ENCODE measurements at regions not wholly inside any gene's neighbourhood (a gene's known extent, or its start where the extent isn't known, plus 50 kb on each side); places are given as distances from the start of the nearest gene placed in this dataset.

- intact Hi-C loops (cut with micrococcal nuclease; ENCODE audit: unreplicated experiment) (no loop called here), in situ Hi-C loops (cut with HindIII; ENCODE audit: low pct_unique_long_range_greater_than_20kb, low sequenced_read_pairs) (no loop called here)
- CTCF ChIA-PET, result interaction anchor here (0.7 kb wide), 1 partner anchor 1248 kb away, joined by 4 read pairs; no protein-coding TSS in a partner anchor
- Histone ChIP-seq H3K27ac (ENCODE audit: low read length) (no peak overlapping the region), H3K4me1 (ENCODE audit: control insufficient read depth, insufficient read depth, low read length) (no peaks in the 10 kb centered on the region), H3K9me3 (ENCODE audit: control insufficient read depth, insufficient read depth, low read depth, low read length) (no peaks in the 10 kb centered on the region), H3K27me3 (ENCODE audit: control insufficient read depth, insufficient read depth, low read length) (no peaks in the 10 kb centered on the region), H3K4me3 (ENCODE audit: low read depth in 2 of 2, low read length in 2 of 2) (no peak overlapping the region), H3K36me3 (ENCODE audit: control insufficient read depth, insufficient read depth, low read length) (no peaks in the 10 kb centered on the region)
- ATAC-seq (no peak), DNase-seq (ENCODE audit: low read depth, low spot score) (no peak)
- TF ChIP-seq SIN3A (IDR thresholded peaks at IDR 0.05; ENCODE audit: borderline replicate concordance, insufficient read depth, low read depth, low read length), result no peak
- TF ChIP-seq TCF7L2 (IDR thresholded peaks at IDR 0.05; ENCODE audit: low read depth, low read length), result no peak
- TF ChIP-seq, protein P1, sequence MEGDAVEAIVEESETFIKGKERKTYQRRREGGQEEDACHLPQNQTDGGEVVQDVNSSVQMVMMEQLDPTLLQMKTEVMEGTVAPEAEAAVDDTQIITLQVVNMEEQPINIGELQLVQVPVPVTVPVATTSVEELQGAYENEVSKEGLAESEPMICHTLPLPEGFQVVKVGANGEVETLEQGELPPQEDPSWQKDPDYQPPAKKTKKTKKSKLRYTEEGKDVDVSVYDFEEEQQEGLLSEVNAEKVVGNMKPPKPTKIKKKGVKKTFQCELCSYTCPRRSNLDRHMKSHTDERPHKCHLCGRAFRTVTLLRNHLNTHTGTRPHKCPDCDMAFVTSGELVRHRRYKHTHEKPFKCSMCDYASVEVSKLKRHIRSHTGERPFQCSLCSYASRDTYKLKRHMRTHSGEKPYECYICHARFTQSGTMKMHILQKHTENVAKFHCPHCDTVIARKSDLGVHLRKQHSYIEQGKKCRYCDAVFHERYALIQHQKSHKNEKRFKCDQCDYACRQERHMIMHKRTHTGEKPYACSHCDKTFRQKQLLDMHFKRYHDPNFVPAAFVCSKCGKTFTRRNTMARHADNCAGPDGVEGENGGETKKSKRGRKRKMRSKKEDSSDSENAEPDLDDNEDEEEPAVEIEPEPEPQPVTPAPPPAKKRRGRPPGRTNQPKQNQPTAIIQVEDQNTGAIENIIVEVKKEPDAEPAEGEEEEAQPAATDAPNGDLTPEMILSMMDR (IDR thresholded peaks at IDR 0.05), result no peak
- no peak for TF ChIP-seq POLR2AphosphoS5 (IDR thresholded peaks at IDR 0.05; ENCODE audit: low read depth, low read length)
- TF ChIP-seq, protein P2, sequence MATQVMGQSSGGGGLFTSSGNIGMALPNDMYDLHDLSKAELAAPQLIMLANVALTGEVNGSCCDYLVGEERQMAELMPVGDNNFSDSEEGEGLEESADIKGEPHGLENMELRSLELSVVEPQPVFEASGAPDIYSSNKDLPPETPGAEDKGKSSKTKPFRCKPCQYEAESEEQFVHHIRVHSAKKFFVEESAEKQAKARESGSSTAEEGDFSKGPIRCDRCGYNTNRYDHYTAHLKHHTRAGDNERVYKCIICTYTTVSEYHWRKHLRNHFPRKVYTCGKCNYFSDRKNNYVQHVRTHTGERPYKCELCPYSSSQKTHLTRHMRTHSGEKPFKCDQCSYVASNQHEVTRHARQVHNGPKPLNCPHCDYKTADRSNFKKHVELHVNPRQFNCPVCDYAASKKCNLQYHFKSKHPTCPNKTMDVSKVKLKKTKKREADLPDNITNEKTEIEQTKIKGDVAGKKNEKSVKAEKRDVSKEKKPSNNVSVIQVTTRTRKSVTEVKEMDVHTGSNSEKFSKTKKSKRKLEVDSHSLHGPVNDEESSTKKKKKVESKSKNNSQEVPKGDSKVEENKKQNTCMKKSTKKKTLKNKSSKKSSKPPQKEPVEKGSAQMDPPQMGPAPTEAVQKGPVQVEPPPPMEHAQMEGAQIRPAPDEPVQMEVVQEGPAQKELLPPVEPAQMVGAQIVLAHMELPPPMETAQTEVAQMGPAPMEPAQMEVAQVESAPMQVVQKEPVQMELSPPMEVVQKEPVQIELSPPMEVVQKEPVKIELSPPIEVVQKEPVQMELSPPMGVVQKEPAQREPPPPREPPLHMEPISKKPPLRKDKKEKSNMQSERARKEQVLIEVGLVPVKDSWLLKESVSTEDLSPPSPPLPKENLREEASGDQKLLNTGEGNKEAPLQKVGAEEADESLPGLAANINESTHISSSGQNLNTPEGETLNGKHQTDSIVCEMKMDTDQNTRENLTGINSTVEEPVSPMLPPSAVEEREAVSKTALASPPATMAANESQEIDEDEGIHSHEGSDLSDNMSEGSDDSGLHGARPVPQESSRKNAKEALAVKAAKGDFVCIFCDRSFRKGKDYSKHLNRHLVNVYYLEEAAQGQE (IDR thresholded peaks at IDR 0.05; ENCODE audit: insufficient read depth in 1 of 2, low read depth in 2 of 2, low read length in 1 of 2), result no peak
- BruUV-seq (replicated peaks), result no TSS peak
- POLR2A ChIA-PET, result no interaction called here
These were observed 914.5 kb upstream of the FAT3 start for GRCh38 chr11:91310085-91310484.

GRCh38 chr11:91308069-91308468 is 916.5 kb upstream of the FAT3 start:
- Histone ChIP-seq H3K4me1 (ENCODE audit: control insufficient read depth, insufficient read depth, low read length) (no peaks in the 10 kb centered on the region), H3K4me3 (ENCODE audit: low read depth in 2 of 2, low read length in 2 of 2) (no peak overlapping the region), H3K27ac (ENCODE audit: low read length) (no peak overlapping the region), H3K27me3 (ENCODE audit: control insufficient read depth, insufficient read depth, low read length) (no peaks in the 10 kb centered on the region), H3K9me3 (ENCODE audit: control insufficient read depth, insufficient read depth, low read depth, low read length) (no peaks in the 10 kb centered on the region), H3K36me3 (ENCODE audit: control insufficient read depth, insufficient read depth, low read length) (no peaks in the 10 kb centered on the region)
- ChIA-PET POLR2A (no interaction called here), CTCF (no interaction called here)
- intact Hi-C loops (cut with micrococcal nuclease; ENCODE audit: unreplicated experiment) (no loop called here), in situ Hi-C loops (cut with HindIII; ENCODE audit: low pct_unique_long_range_greater_than_20kb, low sequenced_read_pairs) (no loop called here)
- no TSS peak for BruUV-seq (replicated peaks)
- DNase-seq (ENCODE audit: low read depth, low spot score), result no peak
- ATAC-seq, result no peak
- TF ChIP-seq, protein P1 (IDR thresholded peaks at IDR 0.05), result no peak
- no peak for TF ChIP-seq TCF7L2 (IDR thresholded peaks at IDR 0.05; ENCODE audit: low read depth, low read length)

- TF ChIP-seq SIN3A (IDR thresholded peaks at IDR 0.05; ENCODE audit: borderline replicate concordance, insufficient read depth, low read depth, low read length), result no peak
- no peak for TF ChIP-seq TCF7L2 (IDR thresholded peaks at IDR 0.05; ENCODE audit: low read depth, low read length)
- no peak for TF ChIP-seq POLR2AphosphoS5 (IDR thresholded peaks at IDR 0.05; ENCODE audit: low read depth, low read length)
- TF ChIP-seq, protein P2 (IDR thresholded peaks at IDR 0.05; ENCODE audit: insufficient read depth in 1 of 2, low read depth in 2 of 2, low read length in 1 of 2), result no peak
- TF ChIP-seq, protein P1 (IDR thresholded peaks at IDR 0.05), result no peak
- ChIA-PET CTCF (no interaction called here), POLR2A (no interaction called here)
- DNase-seq (ENCODE audit: low read depth, low spot score) (no peak), ATAC-seq (no peak)
- BruUV-seq (replicated peaks), result no TSS peak
- intact Hi-C loops (cut with micrococcal nuclease; ENCODE audit: unreplicated experiment) (no loop called here), in situ Hi-C loops (cut with HindIII; ENCODE audit: low pct_unique_long_range_greater_than_20kb, low sequenced_read_pairs) (no loop called here)
- H3K27ac ChIP-seq (ENCODE audit: low read length), result no peak overlapping the region
- no peaks in the 10 kb centered on the region for H3K9me3 ChIP-seq (ENCODE audit: control insufficient read depth, insufficient read depth, low read depth, low read length)
- no peaks in the 10 kb centered on the region for H3K36me3 ChIP-seq (ENCODE audit: control insufficient read depth, insufficient read depth, low read length)
- no peaks in the 10 kb centered on the region for H3K4me1 ChIP-seq (ENCODE audit: control insufficient read depth, insufficient read depth, low read length)
- H3K4me3 ChIP-seq (ENCODE audit: low read depth in 2 of 2, low read length in 2 of 2), result no peak overlapping the region
- H3K27me3 ChIP-seq (ENCODE audit: control insufficient read depth, insufficient read depth, low read length), result no peaks in the 10 kb centered on the region
These were observed 919.2 kb upstream of the FAT3 start for GRCh38 chr11:91305402-91305801.
